ENCODE measurements at regions not wholly inside any gene's neighbourhood (a gene's known extent, or its start where the extent isn't known, plus 50 kb on each side); places are given as distances from the start of the nearest gene placed in this dataset.

GRCh38 chr4:104722467-104722866, 227.8 kb upstream of the CXXC4 start:
- TF ChIP-seq CTCF (IDR thresholded peaks at IDR 0.05; ENCODE audit: control extremely low read depth in 1 of 3, insufficient read depth in 1 of 3, low read depth in 1 of 3, low read length in 3 of 3) (no peak), EZH2 (IDR thresholded peaks at IDR 0.05; ENCODE audit: low read depth, low read length, severe bottlenecking) (no peak), EP300 (IDR thresholded peaks at IDR 0.05; ENCODE audit: borderline replicate concordance in 1 of 2, low read depth in 2 of 2, low read length in 2 of 2) (no peak), CHD2 (IDR thresholded peaks at IDR 0.05; ENCODE audit: low read length) (no peak), SIX5 (IDR thresholded peaks at IDR 0.05; ENCODE audit: low read depth, low read length) (no peak), POLR2A (IDR thresholded peaks at IDR 0.05; ENCODE audit: control extremely low read depth in 1 of 2, low read depth in 2 of 2, low read length in 2 of 2) (no peak), SRF (IDR thresholded peaks at IDR 0.05; ENCODE audit: low read depth, low read length) (no peak), SIRT6 (IDR thresholded peaks at IDR 0.05; ENCODE audit: low read length) (no peak), HDAC6 (IDR thresholded peaks at IDR 0.05; ENCODE audit: low read depth, low read length) (no peak), ATF3 (IDR thresholded peaks at IDR 0.05; ENCODE audit: insufficient read depth, low read depth, low read length) (no peak)

All from H1 (cell line).